ENCODE measurements at regions not wholly inside any gene's neighbourhood (a gene's known extent, or its start where the extent isn't known, plus 50 kb on each side); places are given as distances from the start of the nearest gene placed in this dataset.

GRCh38 chr6:81487489-81487888 is 265.0 kb downstream of the TENT5A start:
- TF ChIP-seq CTCF (IDR thresholded peaks at IDR 0.05), result no peak
- TF ChIP-seq POLR2A (IDR thresholded peaks at IDR 0.05; ENCODE audit: low read depth), result no peak
- TF ChIP-seq POLR2AphosphoS5 (IDR thresholded peaks at IDR 0.05), result no peak
- no peak for TF ChIP-seq EP300 (IDR thresholded peaks at IDR 0.05)

Measured in esophagus muscularis mucosa (tissue), 4 donors.